H1 (cell line): ENCODE measurements at regions not wholly inside any gene's neighbourhood (a gene's known extent, or its start where the extent isn't known, plus 50 kb on each side); places are given as distances from the start of the nearest gene placed in this dataset.

Source experiments
- CTCF ChIA-PET: fragments of 300-600 bp; sonication (Branson Sonifier 250); formaldehyde crosslinking; loops from one replicate; lab custom pipeline; 2021; ENCODE audit not compliant: partially characterized antibody; lab: Charles Lee
- POLR2A ChIA-PET: fragments of 300-600 bp; sonication (Branson Sonifier 250); formaldehyde crosslinking; loops from one replicate; lab custom pipeline; 2021; ENCODE audit warnings: inconsistent platforms; ENCODE audit not compliant: partially characterized antibody; lab: Charles Lee
- DNase-seq, 2 experiments: peaks; one replicate each; pipeline versions ENCODE4 v3.0.0 to v3.0.0-alpha.2; 2010 to 2022; ENCODE audit warnings: low spot score in 2 of 2, low read depth in 1 of 2, mixed read lengths in 1 of 2
- FAIRE-seq: peaks from 2 replicates; lab custom pipeline; 2011; peaks lifted over from hg19 to GRCh38; lab: Jason Lieb, UNC
- H2AFZ ChIP-seq: 2 replicates; pipeline ENCODE4 v1.8.1; 2012; ENCODE audit warnings: low read length, inconsistent platforms
- H2AK5ac ChIP-seq: 2 replicates; pipeline ENCODE4 v1.6.1; 2013; ENCODE audit warnings: low read depth, low read length
- H2BK120ac ChIP-seq: replicated peaks from 2 replicates; pipeline ENCODE3; 2013; ENCODE audit warnings: low read depth, low read length, inconsistent platforms
- H2BK12ac ChIP-seq: 2 replicates; pipeline ENCODE4 v1.6.1; 2013; ENCODE audit warnings: low read depth, low read length
- H2BK15ac ChIP-seq: 2 replicates; pipeline ENCODE4 v1.6.1; 2013; ENCODE audit warnings: low read length
- H2BK20ac ChIP-seq: 2 replicates; pipeline ENCODE4 v1.6.1; 2013; ENCODE audit warnings: low read length
- H2BK5ac ChIP-seq: 2 replicates; pipeline ENCODE4 v1.6.1; 2013; ENCODE audit warnings: low read depth, low read length
- H3K14ac ChIP-seq: 2 replicates; pipeline ENCODE4 v1.6.1; 2013; ENCODE audit warnings: inconsistent platforms; ENCODE audit not compliant: insufficient read length
- H3K18ac ChIP-seq: 2 replicates; pipeline ENCODE4 v1.6.1; 2013; ENCODE audit warnings: low read length; ENCODE audit errors: extremely low read depth
- H3K23ac ChIP-seq: 2 replicates; pipeline ENCODE4 v1.6.1; 2013; ENCODE audit warnings: inconsistent platforms; ENCODE audit not compliant: insufficient read length
- H3K23me2 ChIP-seq: 2 replicates; pipeline ENCODE4 v1.6.1; 2013; ENCODE audit warnings: low read depth, low read length
- H3K27ac ChIP-seq: 2 replicates; pipeline ENCODE4 v1.6.1; 2011; ENCODE audit warnings: low read depth, low read length, inconsistent platforms
- H3K27me3 ChIP-seq, 4 experiments: replicated peaks in 1 of 4; 1 replicate in 1 of 4; 2 replicates in 3 of 4; pipeline versions ENCODE4 v1.6.1 to v1.8.1; 2011 to 2013; ENCODE audit warnings: low read length in 3 of 4, mild to moderate bottlenecking in 3 of 4, inconsistent platforms in 2 of 4, mixed read lengths in 2 of 4, moderate library complexity in 1 of 4; ENCODE audit not compliant: control insufficient read depth in 3 of 4, insufficient read depth in 3 of 4; ENCODE audit errors: extremely low read depth in 1 of 4
- H3K36me3 ChIP-seq, 4 experiments: 2 replicates each; pipeline versions ENCODE4 v1.6.1 to v1.8.1; 2011 to 2013; ENCODE audit warnings: mild to moderate bottlenecking in 4 of 4, low read length in 3 of 4, moderate library complexity in 2 of 4, control low read depth in 1 of 4, inconsistent platforms in 1 of 4; ENCODE audit not compliant: insufficient read depth in 4 of 4, control insufficient read depth in 2 of 4
- H3K4ac ChIP-seq: replicated peaks from 2 replicates; pipeline ENCODE3; 2013; ENCODE audit warnings: low read length, low read depth, mixed read lengths, inconsistent platforms; ENCODE audit not compliant: insufficient read length
- H3K4me1 ChIP-seq, 4 experiments: replicated peaks in 1 of 4; 1 replicate in 1 of 4; 2 replicates in 3 of 4; pipeline versions ENCODE4 v1.6.1 to v1.8.1; 2011 to 2013; ENCODE audit warnings: low read length in 3 of 4, inconsistent platforms in 2 of 4, mixed read lengths in 1 of 4; ENCODE audit not compliant: insufficient read depth in 4 of 4, control insufficient read depth in 3 of 4
- H3K4me2 ChIP-seq, 2 experiments: 2 replicates each; pipeline versions ENCODE4 v1.6.1 to v1.8.1; 2011 to 2013; ENCODE audit warnings: low read depth in 2 of 2, low read length in 2 of 2, control low read depth in 1 of 2, inconsistent platforms in 1 of 2, mild to moderate bottlenecking in 1 of 2; ENCODE audit not compliant: insufficient read depth in 1 of 2
- H3K4me3 ChIP-seq, 4 experiments: fragments of 200-600, 300-600 bp in 1 of 4; sonication (generic), shearing (Covaris generic), sonication (Bioruptor Twin) in 1 of 4; 2 replicates each; pipeline versions ENCODE4 v1.5.1 to v1.8.1; 2011 to 2016; ENCODE audit warnings: low read length in 4 of 4, low read depth in 3 of 4, control low read depth in 2 of 4, inconsistent platforms in 2 of 4, mild to moderate bottlenecking in 2 of 4, mixed read lengths in 1 of 4, moderate library complexity in 1 of 4; ENCODE audit not compliant: insufficient read depth in 2 of 4; ENCODE audit errors: extremely low read depth in 1 of 4
- H3K56ac ChIP-seq: replicated peaks from 2 replicates; pipeline ENCODE3; 2013; ENCODE audit warnings: low read depth, mild to moderate bottlenecking, mixed read lengths, low read length, inconsistent platforms; ENCODE audit not compliant: insufficient read length
- H3K79me1 ChIP-seq: 2 replicates; pipeline ENCODE4 v1.6.1; 2013; ENCODE audit warnings: low read depth, low read length, control low read depth
- H3K79me2 ChIP-seq, 2 experiments: 2 replicates each; pipeline versions ENCODE4 v1.6.1 to v1.8.1; 2012 to 2013; ENCODE audit warnings: low read length in 2 of 2, mild to moderate bottlenecking in 2 of 2, inconsistent platforms in 1 of 2; ENCODE audit not compliant: insufficient read depth in 2 of 2, control insufficient read depth in 1 of 2
- H3K9ac ChIP-seq, 4 experiments: replicated peaks in 1 of 4; 1 replicate in 1 of 4; 2 replicates in 3 of 4; pipeline versions ENCODE4 v1.6.1 to v1.8.1; 2011 to 2013; ENCODE audit warnings: low read depth in 3 of 4, low read length in 3 of 4, control low read depth in 2 of 4, mild to moderate bottlenecking in 2 of 4, moderate library complexity in 2 of 4, inconsistent platforms in 1 of 4; ENCODE audit errors: extremely low read depth in 1 of 4
- H3K9me3 ChIP-seq, 2 experiments: 2 replicates each; pipeline versions ENCODE4 v1.6.1 to v1.8.1; 2012 to 2013; ENCODE audit warnings: mild to moderate bottlenecking in 2 of 2, moderate library complexity in 2 of 2, control low read depth in 1 of 2, inconsistent platforms in 1 of 2, low read depth in 1 of 2, low read length in 1 of 2, mixed read lengths in 1 of 2; ENCODE audit not compliant: insufficient read depth in 2 of 2
- H4K20me1 ChIP-seq, 2 experiments: replicated peaks in 1 of 2; 2 replicates each; pipeline versions ENCODE3 to v1.8.1; 2011 to 2013; ENCODE audit warnings: inconsistent platforms in 2 of 2, low read length in 2 of 2, mild to moderate bottlenecking in 1 of 2; ENCODE audit not compliant: insufficient read depth in 2 of 2, control insufficient read depth in 1 of 2
- H4K5ac ChIP-seq: 2 replicates; pipeline ENCODE4 v1.6.1; 2013; ENCODE audit warnings: low read length, low read depth, mixed read lengths, inconsistent platforms; ENCODE audit not compliant: insufficient read length
- H4K8ac ChIP-seq: 2 replicates; pipeline ENCODE4 v1.8.0; 2013; ENCODE audit warnings: mild to moderate bottlenecking, moderate library complexity, low read length, inconsistent platforms; ENCODE audit not compliant: insufficient read depth; ENCODE audit errors: extremely low read depth
- H4K91ac ChIP-seq: replicated peaks from 2 replicates; pipeline ENCODE3; 2013; ENCODE audit warnings: low read length, mixed read lengths, inconsistent platforms; ENCODE audit not compliant: insufficient read length
- EZH2 ChIP-seq: fragments of 200-600 bp; sonication (generic); IDR thresholded peaks from 2 replicates; pipeline ENCODE4 v1.7.1; 2012; ENCODE audit warnings: low read depth, mild to moderate bottlenecking, moderate library complexity, low read length, inconsistent platforms; ENCODE audit not compliant: severe bottlenecking
- RAD21 ChIP-seq, 2 experiments: IDR thresholded peaks in 1 of 2; conservative IDR thresholded peaks in 1 of 2; 2 replicates each; pipeline ENCODE4 v1.6.1; 2011; ENCODE audit warnings: low read depth in 2 of 2, low read length in 2 of 2, improper control_type of control experiment in 1 of 2, inconsistent platforms in 1 of 2, mild to moderate bottlenecking in 1 of 2, moderate library complexity in 1 of 2
- SIX5 ChIP-seq: IDR thresholded peaks from 2 replicates; pipeline ENCODE4 v1.6.1; 2011; ENCODE audit warnings: mild to moderate bottlenecking, low read depth, low read length
- WGBS, 2 experiments: shearing (Covaris generic) in 1 of 2; methylation state at CpG; one replicate each; pipeline versions ENCODE4 v1.1.6 to v1.1.7; 2013 to 2015; ENCODE audit warnings: low lambda C conversion rate in 2 of 2, mixed read lengths in 2 of 2, inconsistent platforms in 1 of 2, low coverage in 1 of 2, missing lambda C conversion rate in 1 of 2; ENCODE audit not compliant: insufficient replicate concordance in 2 of 2, insufficient coverage in 1 of 2, insufficient read length in 1 of 2; ENCODE audit errors: extremely low coverage in 1 of 2, missing lambda C conversion rate in 1 of 2; 5-methylcytosine and 5-hydroxymethylcytosine counted together
- TF ChIP-seq, protein P1 (sequence below), 3 experiments: IDR thresholded peaks; 1 replicate in 2 of 3; 2 replicates in 1 of 3; pipeline versions ENCODE4 v1.5.1 to v1.6.1; 2011; ENCODE audit warnings: low read length in 3 of 3, mild to moderate bottlenecking in 3 of 3, inconsistent platforms in 2 of 3, low read depth in 1 of 3, moderate library complexity in 1 of 3; ENCODE audit not compliant: insufficient read depth in 1 of 3; ENCODE audit errors: control extremely low read depth in 1 of 3

DNA sequence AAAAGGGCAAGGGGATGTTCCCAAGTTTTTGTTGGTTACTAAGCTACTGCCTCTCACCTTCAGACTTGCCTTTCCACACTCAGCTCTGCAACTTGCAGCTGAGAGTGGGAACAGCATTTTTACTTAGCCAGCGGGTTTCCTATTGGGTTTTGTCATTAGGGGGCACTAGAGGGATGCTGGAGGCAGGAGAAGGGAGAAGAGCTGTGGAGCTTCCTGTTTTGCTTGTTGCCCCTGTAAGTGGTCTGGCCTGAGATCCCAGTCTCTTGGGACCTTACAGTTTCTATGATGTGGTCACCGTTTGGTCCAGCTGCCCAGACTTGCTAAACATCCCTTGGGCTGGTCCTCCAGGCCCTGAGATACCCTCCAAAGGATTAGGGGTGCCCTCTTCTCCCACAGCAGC is 209.6 kb upstream of the NLRP1 start:
- peak overlapping the region; percentile 13; the same call in 1 of the 2 replicates for H2BK12ac ChIP-seq
- H4K5ac ChIP-seq: no peak overlapping the region
- no peak overlapping the region for H2BK5ac ChIP-seq
- no peak overlapping the region for H3K4me2 ChIP-seq
- 43% methylated on average over 2 of the region's 2 CpGs; no CpG with 5 or more reads in 1 of the 2 experiments for whole genome bisulfite sequencing, 2 experiments
- H4K8ac ChIP-seq: no peak overlapping the region
- H2AK5ac ChIP-seq: no peak overlapping the region
- DNase-seq: peak in 1 of 2 experiments; percentile 36
- H3K27ac ChIP-seq: no peak overlapping the region
- H2AFZ ChIP-seq: 0 out of 2 replicates have a peak overlapping the region, but pooled peaks have one; percentile 55
- H3K9me3 ChIP-seq: peaks cover 7 to 9% of the 10 kb centered on the region in 2 experiments; a peak in 3 of 4 replicates
- H3K14ac ChIP-seq: no peak overlapping the region
- TF ChIP-seq SIX5 (no peak), RAD21 (IDR thresholded peaks at IDR 0.05 in 1 of 2, conservative IDR thresholded peaks at IDR 0.05 in 1 of 2; ENCODE audit: low read depth in 2 of 2, low read length in 2 of 2) (peak; percentile 88 to 96), EZH2 (no peak)
- TF ChIP-seq, protein P1, sequence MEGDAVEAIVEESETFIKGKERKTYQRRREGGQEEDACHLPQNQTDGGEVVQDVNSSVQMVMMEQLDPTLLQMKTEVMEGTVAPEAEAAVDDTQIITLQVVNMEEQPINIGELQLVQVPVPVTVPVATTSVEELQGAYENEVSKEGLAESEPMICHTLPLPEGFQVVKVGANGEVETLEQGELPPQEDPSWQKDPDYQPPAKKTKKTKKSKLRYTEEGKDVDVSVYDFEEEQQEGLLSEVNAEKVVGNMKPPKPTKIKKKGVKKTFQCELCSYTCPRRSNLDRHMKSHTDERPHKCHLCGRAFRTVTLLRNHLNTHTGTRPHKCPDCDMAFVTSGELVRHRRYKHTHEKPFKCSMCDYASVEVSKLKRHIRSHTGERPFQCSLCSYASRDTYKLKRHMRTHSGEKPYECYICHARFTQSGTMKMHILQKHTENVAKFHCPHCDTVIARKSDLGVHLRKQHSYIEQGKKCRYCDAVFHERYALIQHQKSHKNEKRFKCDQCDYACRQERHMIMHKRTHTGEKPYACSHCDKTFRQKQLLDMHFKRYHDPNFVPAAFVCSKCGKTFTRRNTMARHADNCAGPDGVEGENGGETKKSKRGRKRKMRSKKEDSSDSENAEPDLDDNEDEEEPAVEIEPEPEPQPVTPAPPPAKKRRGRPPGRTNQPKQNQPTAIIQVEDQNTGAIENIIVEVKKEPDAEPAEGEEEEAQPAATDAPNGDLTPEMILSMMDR (IDR thresholded peaks at IDR 0.05; ENCODE audit: control extremely low read depth in 1 of 3, insufficient read depth in 1 of 3, low read depth in 1 of 3, low read length in 3 of 3): peak; percentile 49 to 80 (median 77)
- peaks cover 0 to 3% (median 0%) of the 10 kb centered on the region in 4 experiments; a peak in 2 of 7 replicates for H3K27me3 ChIP-seq
- no peak overlapping the region for H3K4me3 ChIP-seq
- ChIA-PET POLR2A (interaction anchor here (0.8 to 1.2 kb wide), 2 partner anchors 10 to 220 kb away, joined by 3 to 4 read pairs; no protein-coding TSS in a partner anchor), CTCF (interaction anchor here (0.5 to 3.4 kb wide), 75 partner anchors 10 to 1646 kb away, joined by 3 to 18 read pairs (median 4); no protein-coding TSS in a partner anchor)
- no peaks in the 10 kb centered on the region for H4K20me1 ChIP-seq
- no peak overlapping the region for H4K91ac ChIP-seq
- no peak overlapping the region for H3K4ac ChIP-seq
- H3K79me2 ChIP-seq: no peaks in the 10 kb centered on the region
- no peak overlapping the region for H3K18ac ChIP-seq
- H3K36me3 ChIP-seq: no peaks in the 10 kb centered on the region
- H3K56ac ChIP-seq: no peak overlapping the region
- no peak overlapping the region for H2BK120ac ChIP-seq
- no peaks in the 10 kb centered on the region for H3K23me2 ChIP-seq
- peaks cover 1 to 18% (median 12%) of the 10 kb centered on the region in 4 experiments; a peak in 6 of 7 replicates for H3K4me1 ChIP-seq
- H2BK15ac ChIP-seq: no peak overlapping the region
- peak; percentile 81 for FAIRE-seq
- no peak overlapping the region for H3K23ac ChIP-seq
- no peak overlapping the region for H2BK20ac ChIP-seq
- H3K79me1 ChIP-seq: no peaks in the 10 kb centered on the region
- no peak overlapping the region for H3K9ac ChIP-seq
